ENCODE measurements at regions not wholly inside any gene's neighbourhood (a gene's known extent, or its start where the extent isn't known, plus 50 kb on each side); places are given as distances from the start of the nearest gene placed in this dataset.

DNA sequence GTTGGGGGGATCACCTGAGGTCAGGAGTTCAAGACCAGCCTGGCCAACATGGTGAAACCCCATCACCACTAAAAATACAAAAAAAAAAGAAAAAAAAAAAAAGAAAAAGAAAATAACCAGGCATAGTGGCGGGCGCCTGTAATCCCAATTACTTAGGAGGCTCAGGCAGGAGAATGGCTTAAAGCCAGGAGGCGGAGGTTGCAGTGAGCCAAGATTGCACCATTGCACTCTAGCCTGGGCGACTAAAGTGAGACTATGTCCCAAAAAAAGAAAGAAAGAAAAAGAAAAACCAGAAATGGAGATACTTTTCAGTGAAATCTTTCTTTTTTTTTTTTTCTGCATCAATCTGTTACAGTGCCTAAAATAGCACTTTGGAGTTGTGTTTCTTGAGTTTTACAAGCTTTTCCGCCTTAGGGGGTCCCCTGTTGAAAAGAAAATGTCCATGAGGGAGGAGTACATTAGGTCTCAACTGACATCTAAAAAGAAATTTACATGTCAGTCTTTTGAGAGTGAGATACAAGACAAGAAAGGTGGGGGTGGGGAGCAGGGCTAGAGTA is 82.9 kb upstream of the VASH1 start:
- TF ChIP-seq SRF (IDR thresholded peaks at IDR 0.05; ENCODE audit: low read depth) (no peak), SIN3A (IDR thresholded peaks at IDR 0.05; ENCODE audit: low read depth) (no peak), POLR2A (IDR thresholded peaks at IDR 0.05; ENCODE audit: borderline replicate concordance, extremely low read depth, insufficient read depth, insufficient read length) (no peak), POLR2AphosphoS5 (IDR thresholded peaks at IDR 0.05; ENCODE audit: low read depth, low read length) (no peak)
- TF ChIP-seq, protein P1, sequence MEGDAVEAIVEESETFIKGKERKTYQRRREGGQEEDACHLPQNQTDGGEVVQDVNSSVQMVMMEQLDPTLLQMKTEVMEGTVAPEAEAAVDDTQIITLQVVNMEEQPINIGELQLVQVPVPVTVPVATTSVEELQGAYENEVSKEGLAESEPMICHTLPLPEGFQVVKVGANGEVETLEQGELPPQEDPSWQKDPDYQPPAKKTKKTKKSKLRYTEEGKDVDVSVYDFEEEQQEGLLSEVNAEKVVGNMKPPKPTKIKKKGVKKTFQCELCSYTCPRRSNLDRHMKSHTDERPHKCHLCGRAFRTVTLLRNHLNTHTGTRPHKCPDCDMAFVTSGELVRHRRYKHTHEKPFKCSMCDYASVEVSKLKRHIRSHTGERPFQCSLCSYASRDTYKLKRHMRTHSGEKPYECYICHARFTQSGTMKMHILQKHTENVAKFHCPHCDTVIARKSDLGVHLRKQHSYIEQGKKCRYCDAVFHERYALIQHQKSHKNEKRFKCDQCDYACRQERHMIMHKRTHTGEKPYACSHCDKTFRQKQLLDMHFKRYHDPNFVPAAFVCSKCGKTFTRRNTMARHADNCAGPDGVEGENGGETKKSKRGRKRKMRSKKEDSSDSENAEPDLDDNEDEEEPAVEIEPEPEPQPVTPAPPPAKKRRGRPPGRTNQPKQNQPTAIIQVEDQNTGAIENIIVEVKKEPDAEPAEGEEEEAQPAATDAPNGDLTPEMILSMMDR (IDR thresholded peaks at IDR 0.05 in 2 of 3, conservative IDR thresholded peaks at IDR 0.05 in 1 of 3; ENCODE audit: borderline replicate concordance in 1 of 3, insufficient read depth in 1 of 3, low read depth in 2 of 3, low read length in 2 of 3): no peak
